ENCODE measurements at regions not wholly inside any gene's neighbourhood (a gene's known extent, or its start where the extent isn't known, plus 50 kb on each side); places are given as distances from the start of the nearest gene placed in this dataset.

- H4K20me1 ChIP-seq (ENCODE audit: insufficient read depth, poor library complexity, severe bottlenecking): no peaks in the 10 kb centered on the region
- H3K27me3 ChIP-seq: no peaks in the 10 kb centered on the region
- no peak overlapping the region for H3K4me3 ChIP-seq
- no peaks in the 10 kb centered on the region for H3K36me3 ChIP-seq (replicated peaks; ENCODE audit: insufficient read depth, low read depth)
- no peak overlapping the region for H2AFZ ChIP-seq
- no peak overlapping the region for H3K27ac ChIP-seq
- H3K9me2 ChIP-seq (replicated peaks; ENCODE audit: insufficient read depth): no peaks in the 10 kb centered on the region
- WGBS (ENCODE audit: low lambda C conversion rate, missing lambda C conversion rate): 80% methylated on average over 2 of the region's 2 CpGs
- H3K9me3 ChIP-seq (ENCODE audit: low read depth): no peaks in the 10 kb centered on the region
- H3K79me2 ChIP-seq: no peaks in the 10 kb centered on the region
- peaks cover 22% of the 10 kb centered on the region for H3K4me1 ChIP-seq (ENCODE audit: insufficient read depth)
- H3K4me2 ChIP-seq: no peak overlapping the region
- no peak for DNase-seq (ENCODE audit: low spot score)
- TF ChIP-seq EZH2 (IDR thresholded peaks at IDR 0.05; ENCODE audit: borderline replicate concordance): no peak
- TF ChIP-seq CTCF (IDR thresholded peaks at IDR 0.05; ENCODE audit: poor library complexity): no peak
- no peak for TF ChIP-seq EZH2phosphoT487 (IDR thresholded peaks at IDR 0.05; ENCODE audit: low read depth, severe bottlenecking, unreplicated experiment)
Observed at GRCh38 chr16:13629704-13630103, 290.2 kb upstream of the ERCC4 start.

- no peak for DNase-seq (ENCODE audit: low spot score)
- TF ChIP-seq EZH2phosphoT487 (IDR thresholded peaks at IDR 0.05; ENCODE audit: low read depth, severe bottlenecking, unreplicated experiment): no peak
- no peak for TF ChIP-seq CTCF (IDR thresholded peaks at IDR 0.05; ENCODE audit: poor library complexity)
- no peak for TF ChIP-seq EZH2 (IDR thresholded peaks at IDR 0.05; ENCODE audit: borderline replicate concordance)
- no peaks in the 10 kb centered on the region for H3K9me2 ChIP-seq (replicated peaks; ENCODE audit: insufficient read depth)
- H3K9me3 ChIP-seq (ENCODE audit: low read depth): no peaks in the 10 kb centered on the region
- no peaks in the 10 kb centered on the region for H4K20me1 ChIP-seq (ENCODE audit: insufficient read depth, poor library complexity, severe bottlenecking)
- no peaks in the 10 kb centered on the region for H3K36me3 ChIP-seq (replicated peaks; ENCODE audit: insufficient read depth, low read depth)
- no peaks in the 10 kb centered on the region for H3K27me3 ChIP-seq
- H3K4me2 ChIP-seq: no peak overlapping the region
- H3K27ac ChIP-seq: peak overlapping the region; percentile 71
- 67% methylated on average over 5 of the region's 5 CpGs for WGBS (ENCODE audit: low lambda C conversion rate, missing lambda C conversion rate)
- H3K79me2 ChIP-seq: no peaks in the 10 kb centered on the region
- H2AFZ ChIP-seq: no peak overlapping the region
- H3K4me3 ChIP-seq: no peak overlapping the region
- peaks cover 22% of the 10 kb centered on the region for H3K4me1 ChIP-seq (ENCODE audit: insufficient read depth)
Observed at GRCh38 chr16:13630374-13630773, 289.6 kb upstream of the ERCC4 start.

- Histone ChIP-seq H3K27me3 (no peaks in the 10 kb centered on the region), H4K20me1 (ENCODE audit: insufficient read depth, poor library complexity, severe bottlenecking) (no peaks in the 10 kb centered on the region), H3K4me1 (ENCODE audit: insufficient read depth) (peaks cover 22% of the 10 kb centered on the region), H3K9me3 (ENCODE audit: low read depth) (no peaks in the 10 kb centered on the region), H2AFZ (no peak overlapping the region), H3K79me2 (no peaks in the 10 kb centered on the region), H3K4me3 (no peak overlapping the region), H3K27ac (peak overlapping the region; percentile 71), H3K9me2 (replicated peaks; ENCODE audit: insufficient read depth) (no peaks in the 10 kb centered on the region), H3K36me3 (replicated peaks; ENCODE audit: insufficient read depth, low read depth) (no peaks in the 10 kb centered on the region), H3K4me2 (peak overlapping the region; percentile 44)
- DNase-seq (ENCODE audit: low spot score): no peak
- 38% methylated on average over 2 of the region's 2 CpGs for WGBS (ENCODE audit: low lambda C conversion rate, missing lambda C conversion rate)
- no peak for TF ChIP-seq EZH2phosphoT487 (IDR thresholded peaks at IDR 0.05; ENCODE audit: low read depth, severe bottlenecking, unreplicated experiment)
- no peak for TF ChIP-seq EZH2 (IDR thresholded peaks at IDR 0.05; ENCODE audit: borderline replicate concordance)
- TF ChIP-seq CTCF (IDR thresholded peaks at IDR 0.05; ENCODE audit: poor library complexity): no peak
Observed at GRCh38 chr16:13631213-13631767, 288.7 kb upstream of the ERCC4 start.

All from hepatocyte (in vitro differentiated cells).